Neural cell (in vitro differentiated cells): ENCODE measurements at regions not wholly inside any gene's neighbourhood (a gene's known extent, or its start where the extent isn't known, plus 50 kb on each side); places are given as distances from the start of the nearest gene placed in this dataset.

ENCODE experiments used
- H2AFZ ChIP-seq: fragments of 200-600, 300-800 bp; sonication (generic), shearing (Covaris generic); 2 replicates; pipeline ENCODE4 v1.6.0; 2014; ENCODE audit warnings: low read depth, mild to moderate bottlenecking, antibody characterized with exemption, low read length, moderate library complexity
- H3F3A ChIP-seq: fragments of 200-600 bp; shearing (Covaris generic); 2 replicates; pipeline ENCODE4 v1.6.1; 2016; ENCODE audit warnings: mild to moderate bottlenecking, moderate library complexity, mixed read lengths, antibody characterized with exemption, low read length; ENCODE audit not compliant: insufficient read depth, poor library complexity, severe bottlenecking
- H3K27ac ChIP-seq: fragments of 200-600, 300-800 bp; sonication (generic), shearing (Covaris generic); 2 replicates; pipeline ENCODE4 v1.5.1; 2014; ENCODE audit warnings: mild to moderate bottlenecking, low read length, moderate library complexity
- H3K27me3 ChIP-seq: fragments of 300-800, 200-600 bp; sonication (generic), shearing (Covaris generic); 2 replicates; pipeline ENCODE4 v1.6.0; 2014; ENCODE audit warnings: mild to moderate bottlenecking, low read depth, low read length, moderate library complexity; ENCODE audit not compliant: insufficient read depth
- H3K36me3 ChIP-seq: fragments of 300-800, 200-600 bp; sonication (generic), shearing (Covaris generic); 2 replicates; pipeline ENCODE4 v1.5.1; 2014; ENCODE audit warnings: mild to moderate bottlenecking, antibody characterized with exemption, low read length, moderate library complexity; ENCODE audit not compliant: insufficient read depth
- H3K4me2 ChIP-seq: fragments of 300-800, 200-600 bp; sonication (generic), shearing (Covaris generic); 2 replicates; pipeline ENCODE4 v1.6.0; 2014; ENCODE audit warnings: mild to moderate bottlenecking, low read length
- H3K4me3 ChIP-seq: fragments of 300-800, 200-600 bp; sonication (generic), shearing (Covaris generic); 2 replicates; pipeline ENCODE4 v1.5.1; 2014; ENCODE audit warnings: mild to moderate bottlenecking, low read length, moderate library complexity
- H3K79me2 ChIP-seq: fragments of 200-600 bp; shearing (Covaris generic); replicated peaks from 2 replicates; pipeline ENCODE4 v1.6.0; 2014; ENCODE audit warnings: mild to moderate bottlenecking, low read length, moderate library complexity; ENCODE audit not compliant: insufficient read depth
- H3K9ac ChIP-seq: fragments of 300-800, 200-600 bp; sonication (generic), shearing (Covaris generic); 2 replicates; pipeline ENCODE4 v1.6.1; 2016; ENCODE audit warnings: mild to moderate bottlenecking, low read length, mixed read lengths
- H3K9me2 ChIP-seq: fragments of 200-600 bp; shearing (Covaris generic); 2 replicates; pipeline ENCODE4 v1.6.1; 2016; ENCODE audit warnings: mild to moderate bottlenecking, low read length, mixed read lengths; ENCODE audit not compliant: insufficient read depth
- H3K9me3 ChIP-seq: fragments of 200-600, 300-800 bp; sonication (generic), shearing (Covaris generic); 2 replicates; pipeline ENCODE4 v1.6.1; 2016; ENCODE audit warnings: mild to moderate bottlenecking, mixed run types, low read length, moderate library complexity, mixed read lengths
- H4K20me1 ChIP-seq: fragments of 200-600 bp; shearing (Covaris generic); 2 replicates; pipeline ENCODE4 v1.6.1; 2016; ENCODE audit warnings: mild to moderate bottlenecking, mixed run types; ENCODE audit not compliant: insufficient read depth
- EP300 ChIP-seq: fragments of 450-650 bp; conservative IDR thresholded peaks from 2 replicates; pipeline ENCODE4 v1.6.1; 2014; ENCODE audit warnings: antibody characterized with exemption, mild to moderate bottlenecking, moderate library complexity; ENCODE audit not compliant: poor library complexity, severe bottlenecking
- EZH2 ChIP-seq: fragments of 200-600, 300-800 bp; shearing (Covaris generic), sonication (generic); IDR thresholded peaks from 2 replicates; pipeline ENCODE4 v1.6.1; 2014; ENCODE audit warnings: antibody characterized with exemption, low read length, borderline replicate concordance, mild to moderate bottlenecking; ENCODE audit not compliant: insufficient read depth, poor library complexity, severe bottlenecking
- MXI1 ChIP-seq: fragments of 450-650 bp; conservative IDR thresholded peaks from 2 replicates; pipeline ENCODE4 v1.6.1; 2014; ENCODE audit warnings: antibody characterized with exemption, mild to moderate bottlenecking; ENCODE audit not compliant: poor library complexity, severe bottlenecking
- POLR2AphosphoS5 ChIP-seq: IDR thresholded peaks from 2 replicates; pipeline ENCODE4 v1.6.1; 2012
- RAD21 ChIP-seq: fragments of 450-650 bp; conservative IDR thresholded peaks from 2 replicates; pipeline ENCODE4 v1.6.1; 2014; ENCODE audit warnings: antibody characterized with exemption, mild to moderate bottlenecking, moderate library complexity
- SMC3 ChIP-seq: fragments of 450-650 bp; conservative IDR thresholded peaks from 2 replicates; pipeline ENCODE4 v1.6.1; 2014; ENCODE audit warnings: antibody characterized with exemption, mild to moderate bottlenecking, moderate library complexity; ENCODE audit not compliant: poor library complexity
- TAF1 ChIP-seq: IDR thresholded peaks from 2 replicates; pipeline ENCODE4 v1.6.1; 2012; ENCODE audit warnings: low read depth
- TF ChIP-seq, protein P1 (sequence below): fragments of 450-650 bp; IDR thresholded peaks from 2 replicates; pipeline ENCODE4 v1.5.1; 2014; ENCODE audit warnings: antibody characterized with exemption, mild to moderate bottlenecking, moderate library complexity; ENCODE audit not compliant: poor library complexity, severe bottlenecking
- TF ChIP-seq, protein P2 (sequence below): IDR thresholded peaks from 2 replicates; pipeline ENCODE4 v1.6.1; 2012; ENCODE audit warnings: borderline replicate concordance

DNA sequence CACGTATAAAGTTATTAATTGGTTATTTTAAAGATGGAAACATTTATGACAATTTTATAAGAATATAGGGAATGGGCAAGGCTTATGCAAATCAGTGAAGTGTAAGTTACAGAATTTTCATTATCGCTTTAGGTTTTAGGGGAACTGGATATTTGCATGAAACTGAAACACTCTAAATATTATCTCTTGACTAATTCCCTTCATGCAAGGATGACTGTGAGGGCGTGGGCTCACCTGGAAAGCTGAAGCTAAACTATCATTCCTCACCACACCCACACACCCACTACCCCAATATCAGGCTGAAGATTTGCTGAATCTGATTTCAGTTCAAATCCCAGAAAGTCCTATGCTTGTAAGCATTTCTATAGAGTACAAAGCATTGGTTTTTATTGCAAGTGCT lies 81.7 kb upstream of the ARHGAP24 start:
- Histone ChIP-seq H2AFZ (no peak overlapping the region), H3K9me3 (no peaks in the 10 kb centered on the region), H3K9ac (no peak overlapping the region), H3K27me3 (no peaks in the 10 kb centered on the region), H3F3A (no peaks in the 10 kb centered on the region), H3K4me3 (no peak overlapping the region), H3K27ac (no peak overlapping the region), H3K36me3 (no peaks in the 10 kb centered on the region), H4K20me1 (no peaks in the 10 kb centered on the region), H3K4me2 (no peak overlapping the region), H3K9me2 (no peaks in the 10 kb centered on the region), H3K79me2 (no peaks in the 10 kb centered on the region)
- no peak for TF ChIP-seq RAD21

DNA sequence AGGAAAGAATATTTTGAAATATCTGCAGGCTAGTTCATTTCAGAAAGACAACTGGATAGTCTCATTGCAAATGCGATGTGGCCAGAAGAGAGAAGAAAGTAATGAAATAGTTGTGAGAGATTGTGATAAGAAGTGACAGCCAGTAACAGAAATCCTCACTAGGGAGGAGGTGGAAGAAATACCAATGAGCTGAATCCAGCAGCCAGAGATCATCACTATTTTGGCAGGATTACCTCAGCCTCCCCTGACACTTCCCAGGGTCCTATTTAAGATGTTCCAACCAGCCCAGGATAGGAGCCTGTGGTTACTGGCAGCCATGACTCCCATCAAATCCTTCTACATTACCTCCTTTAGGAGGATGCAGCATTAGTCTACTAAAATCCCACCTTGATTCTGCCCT lies 76.7 kb upstream of the ARHGAP24 start:
- Histone ChIP-seq H3K36me3 (no peaks in the 10 kb centered on the region), H3K4me2 (no peak overlapping the region), H3K27me3 (no peaks in the 10 kb centered on the region), H3K27ac (no peak overlapping the region), H3K79me2 (no peaks in the 10 kb centered on the region), H3K9ac (no peak overlapping the region), H4K20me1 (no peaks in the 10 kb centered on the region), H3K4me3 (no peak overlapping the region), H2AFZ (no peak overlapping the region), H3K9me2 (no peaks in the 10 kb centered on the region), H3F3A (no peaks in the 10 kb centered on the region), H3K9me3 (no peaks in the 10 kb centered on the region)
- TF ChIP-seq, protein P1, sequence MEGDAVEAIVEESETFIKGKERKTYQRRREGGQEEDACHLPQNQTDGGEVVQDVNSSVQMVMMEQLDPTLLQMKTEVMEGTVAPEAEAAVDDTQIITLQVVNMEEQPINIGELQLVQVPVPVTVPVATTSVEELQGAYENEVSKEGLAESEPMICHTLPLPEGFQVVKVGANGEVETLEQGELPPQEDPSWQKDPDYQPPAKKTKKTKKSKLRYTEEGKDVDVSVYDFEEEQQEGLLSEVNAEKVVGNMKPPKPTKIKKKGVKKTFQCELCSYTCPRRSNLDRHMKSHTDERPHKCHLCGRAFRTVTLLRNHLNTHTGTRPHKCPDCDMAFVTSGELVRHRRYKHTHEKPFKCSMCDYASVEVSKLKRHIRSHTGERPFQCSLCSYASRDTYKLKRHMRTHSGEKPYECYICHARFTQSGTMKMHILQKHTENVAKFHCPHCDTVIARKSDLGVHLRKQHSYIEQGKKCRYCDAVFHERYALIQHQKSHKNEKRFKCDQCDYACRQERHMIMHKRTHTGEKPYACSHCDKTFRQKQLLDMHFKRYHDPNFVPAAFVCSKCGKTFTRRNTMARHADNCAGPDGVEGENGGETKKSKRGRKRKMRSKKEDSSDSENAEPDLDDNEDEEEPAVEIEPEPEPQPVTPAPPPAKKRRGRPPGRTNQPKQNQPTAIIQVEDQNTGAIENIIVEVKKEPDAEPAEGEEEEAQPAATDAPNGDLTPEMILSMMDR = no peak
- TF ChIP-seq TAF1 (no peak), SMC3 (no peak), EP300 (no peak), EZH2 (no peak), POLR2AphosphoS5 (no peak), RAD21 (no peak)
- TF ChIP-seq, protein P2, sequence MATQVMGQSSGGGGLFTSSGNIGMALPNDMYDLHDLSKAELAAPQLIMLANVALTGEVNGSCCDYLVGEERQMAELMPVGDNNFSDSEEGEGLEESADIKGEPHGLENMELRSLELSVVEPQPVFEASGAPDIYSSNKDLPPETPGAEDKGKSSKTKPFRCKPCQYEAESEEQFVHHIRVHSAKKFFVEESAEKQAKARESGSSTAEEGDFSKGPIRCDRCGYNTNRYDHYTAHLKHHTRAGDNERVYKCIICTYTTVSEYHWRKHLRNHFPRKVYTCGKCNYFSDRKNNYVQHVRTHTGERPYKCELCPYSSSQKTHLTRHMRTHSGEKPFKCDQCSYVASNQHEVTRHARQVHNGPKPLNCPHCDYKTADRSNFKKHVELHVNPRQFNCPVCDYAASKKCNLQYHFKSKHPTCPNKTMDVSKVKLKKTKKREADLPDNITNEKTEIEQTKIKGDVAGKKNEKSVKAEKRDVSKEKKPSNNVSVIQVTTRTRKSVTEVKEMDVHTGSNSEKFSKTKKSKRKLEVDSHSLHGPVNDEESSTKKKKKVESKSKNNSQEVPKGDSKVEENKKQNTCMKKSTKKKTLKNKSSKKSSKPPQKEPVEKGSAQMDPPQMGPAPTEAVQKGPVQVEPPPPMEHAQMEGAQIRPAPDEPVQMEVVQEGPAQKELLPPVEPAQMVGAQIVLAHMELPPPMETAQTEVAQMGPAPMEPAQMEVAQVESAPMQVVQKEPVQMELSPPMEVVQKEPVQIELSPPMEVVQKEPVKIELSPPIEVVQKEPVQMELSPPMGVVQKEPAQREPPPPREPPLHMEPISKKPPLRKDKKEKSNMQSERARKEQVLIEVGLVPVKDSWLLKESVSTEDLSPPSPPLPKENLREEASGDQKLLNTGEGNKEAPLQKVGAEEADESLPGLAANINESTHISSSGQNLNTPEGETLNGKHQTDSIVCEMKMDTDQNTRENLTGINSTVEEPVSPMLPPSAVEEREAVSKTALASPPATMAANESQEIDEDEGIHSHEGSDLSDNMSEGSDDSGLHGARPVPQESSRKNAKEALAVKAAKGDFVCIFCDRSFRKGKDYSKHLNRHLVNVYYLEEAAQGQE = no peak

DNA sequence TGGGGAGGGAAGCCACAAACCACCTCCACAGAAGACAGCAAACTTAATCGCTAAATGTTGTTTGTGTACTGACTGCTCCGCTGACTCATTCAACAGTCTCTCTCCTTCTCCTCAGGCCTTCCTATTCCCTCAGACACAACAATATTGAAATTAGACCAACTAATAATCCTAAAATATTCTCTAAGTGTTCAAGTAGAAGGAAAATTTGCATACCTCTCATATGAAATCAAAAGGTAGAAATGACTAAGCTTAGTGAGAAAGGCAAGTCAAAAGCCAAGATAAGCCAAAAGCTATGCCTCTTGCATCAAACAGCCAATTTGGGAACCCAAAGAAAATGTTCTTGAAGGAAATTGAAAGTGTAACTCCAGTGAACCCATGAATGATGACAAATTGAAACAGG lies 75.7 kb upstream of the ARHGAP24 start:
- Histone ChIP-seq H3K9me3 (no peaks in the 10 kb centered on the region), H2AFZ (no peak overlapping the region), H3K36me3 (no peaks in the 10 kb centered on the region), H3K9me2 (no peaks in the 10 kb centered on the region), H3K4me3 (no peak overlapping the region), H3K79me2 (no peaks in the 10 kb centered on the region), H3F3A (no peaks in the 10 kb centered on the region), H3K9ac (no peak overlapping the region), H4K20me1 (no peaks in the 10 kb centered on the region), H3K27ac (no peak overlapping the region), H3K27me3 (no peaks in the 10 kb centered on the region), H3K4me2 (no peak overlapping the region)
- TF ChIP-seq EP300 (no peak), EZH2 (no peak), SMC3 (no peak), POLR2AphosphoS5 (no peak), RAD21 (no peak), MXI1 (no peak), TAF1 (no peak)
- TF ChIP-seq, protein P2 = no peak
- TF ChIP-seq, protein P1 = no peak
